ENCODE measurements at regions not wholly inside any gene's neighbourhood (a gene's known extent, or its start where the extent isn't known, plus 50 kb on each side); places are given as distances from the start of the nearest gene placed in this dataset.

- 65% methylated on average over 7 of the region's 7 CpGs for WGBS
- Histone ChIP-seq H3K4me3 (no peak overlapping the region), H3K9me3 (no peaks in the 10 kb centered on the region), H3K36me3 (no peaks in the 10 kb centered on the region), H3K27ac (no peak overlapping the region), H3K27me3 (replicated peaks; ENCODE audit: insufficient read depth) (no peaks in the 10 kb centered on the region), H3K4me1 (replicated peaks) (no peaks in the 10 kb centered on the region)
- intact Hi-C loops (cut with DNase I) = no loop called here
- no peak for TF ChIP-seq POLR2A (IDR thresholded peaks at IDR 0.05)
- no peak for TF ChIP-seq POLR2AphosphoS5 (IDR thresholded peaks at IDR 0.05)
- no peak for TF ChIP-seq CTCF (IDR thresholded peaks at IDR 0.05)
- DNase-seq (ENCODE audit: low spot score) = no peak
Measured at GRCh38 chr4:11801466-11802446, 373.1 kb upstream of the HS3ST1 start.

- H3K27ac ChIP-seq = no peak overlapping the region
- peak; percentile 45 for DNase-seq (ENCODE audit: low spot score)
- 10% methylated on average over 1 of the region's 1 CpG for WGBS
- H3K9me3 ChIP-seq = no peaks in the 10 kb centered on the region
- no peaks in the 10 kb centered on the region for H3K36me3 ChIP-seq
- no peak overlapping the region for H3K4me3 ChIP-seq
- H3K4me1 ChIP-seq (replicated peaks) = no peaks in the 10 kb centered on the region
- TF ChIP-seq CTCF (IDR thresholded peaks at IDR 0.05) (no peak), POLR2AphosphoS5 (IDR thresholded peaks at IDR 0.05) (peak; percentile 8)
- H3K27me3 ChIP-seq (replicated peaks; ENCODE audit: insufficient read depth) = no peaks in the 10 kb centered on the region
- intact Hi-C loops (cut with DNase I) = no loop called here
Measured at GRCh38 chr4:11799196-11799595, 370.5 kb upstream of the HS3ST1 start.

- intact Hi-C loops (cut with DNase I) = no loop called here
- H3K4me1 ChIP-seq (replicated peaks) = no peaks in the 10 kb centered on the region
- WGBS = 91% methylated on average over 3 of the region's 3 CpGs
- no peak overlapping the region for H3K27ac ChIP-seq
- H3K4me3 ChIP-seq = no peak overlapping the region
- H3K27me3 ChIP-seq (replicated peaks; ENCODE audit: insufficient read depth) = no peaks in the 10 kb centered on the region
- TF ChIP-seq POLR2A (IDR thresholded peaks at IDR 0.05) (no peak), POLR2AphosphoS5 (IDR thresholded peaks at IDR 0.05) (no peak), CTCF (IDR thresholded peaks at IDR 0.05) (no peak)
- no peak for DNase-seq (ENCODE audit: low spot score)
- no peaks in the 10 kb centered on the region for H3K9me3 ChIP-seq
- no peaks in the 10 kb centered on the region for H3K36me3 ChIP-seq
Measured at GRCh38 chr4:11791797-11792196, 363.1 kb upstream of the HS3ST1 start.

- 93% methylated on average over 4 of the region's 4 CpGs for WGBS
- no peak for DNase-seq (ENCODE audit: low spot score)
- Histone ChIP-seq H3K27me3 (replicated peaks; ENCODE audit: insufficient read depth) (no peaks in the 10 kb centered on the region), H3K4me1 (replicated peaks) (no peaks in the 10 kb centered on the region), H3K4me3 (no peak overlapping the region), H3K9me3 (no peaks in the 10 kb centered on the region), H3K27ac (no peak overlapping the region), H3K36me3 (no peaks in the 10 kb centered on the region)
- no peak for TF ChIP-seq POLR2A (IDR thresholded peaks at IDR 0.05)
- TF ChIP-seq CTCF (IDR thresholded peaks at IDR 0.05) = no peak
- no peak for TF ChIP-seq POLR2AphosphoS5 (IDR thresholded peaks at IDR 0.05)
- intact Hi-C loops (cut with DNase I) = no loop called here
Measured at GRCh38 chr4:11790230-11790629, 361.5 kb upstream of the HS3ST1 start.

GRCh38 chr4:11783588-11783987 lies 354.9 kb upstream of the HS3ST1 start:
- 48% methylated on average over 1 of the region's 1 CpG for WGBS
- no peak for TF ChIP-seq CTCF (IDR thresholded peaks at IDR 0.05)
- no peak for TF ChIP-seq POLR2A (IDR thresholded peaks at IDR 0.05)
- TF ChIP-seq POLR2AphosphoS5 (IDR thresholded peaks at IDR 0.05) = no peak

More at GRCh38 chr4:11783588-11783987, 354.9 kb upstream of the HS3ST1 start:
- no peaks in the 10 kb centered on the region for H3K36me3 ChIP-seq
- DNase-seq (ENCODE audit: low spot score) = no peak
- no peak overlapping the region for H3K4me3 ChIP-seq
- no peaks in the 10 kb centered on the region for H3K9me3 ChIP-seq
- no peaks in the 10 kb centered on the region for H3K27me3 ChIP-seq (replicated peaks; ENCODE audit: insufficient read depth)
- no peak overlapping the region for H3K27ac ChIP-seq
- intact Hi-C loops (cut with DNase I) = no loop called here
- H3K4me1 ChIP-seq (replicated peaks) = no peaks in the 10 kb centered on the region
